ENCODE measurements at regions not wholly inside any gene's neighbourhood (a gene's known extent, or its start where the extent isn't known, plus 50 kb on each side); places are given as distances from the start of the nearest gene placed in this dataset.

- Histone ChIP-seq H3K18ac (ENCODE audit: low read length) (no peak overlapping the region), H3K36me3 (ENCODE audit: control insufficient read depth in 1 of 2, insufficient read depth in 2 of 2, low read length in 2 of 2) (no peaks in the 10 kb centered on the region), H2AFZ (ENCODE audit: insufficient read depth, low read length, poor library complexity) (no peak overlapping the region), H3K14ac (ENCODE audit: low read length) (no peak overlapping the region), H3K27ac (ENCODE audit: low read depth, low read length) (no peak overlapping the region), H3K4me1 (ENCODE audit: control insufficient read depth in 1 of 2, insufficient read depth in 2 of 2, low read length in 2 of 2) (no peaks in the 10 kb centered on the region), H2BK12ac (ENCODE audit: low read length) (no peak overlapping the region), H3K79me1 (ENCODE audit: low read length) (no peaks in the 10 kb centered on the region), H4K8ac (ENCODE audit: low read depth, low read length) (no peak overlapping the region), H3K23ac (ENCODE audit: low read length) (no peak overlapping the region), H2BK5ac (ENCODE audit: low read depth, low read length, poor library complexity) (no peak overlapping the region), H3K79me2 (ENCODE audit: control insufficient read depth, insufficient read depth, low read length, poor library complexity) (no peaks in the 10 kb centered on the region), H3K27me3 (ENCODE audit: insufficient read depth, low read length) (no peaks in the 10 kb centered on the region), H2BK120ac (ENCODE audit: insufficient read depth, low read length, poor library complexity) (no peak overlapping the region), H3K4ac (ENCODE audit: low read depth, low read length) (no peak overlapping the region), H4K91ac (ENCODE audit: low read depth, low read length) (no peak overlapping the region), H3K9ac (ENCODE audit: low read length) (no peak overlapping the region), H4K12ac (ENCODE audit: low read depth, low read length) (no peak overlapping the region), H3K4me2 (ENCODE audit: low read length) (no peak overlapping the region), H3K4me3 (ENCODE audit: low read depth, low read length) (no peak overlapping the region), H2AK5ac (ENCODE audit: low read length) (no peak overlapping the region), H3K9me3 (ENCODE audit: insufficient read depth, low read depth, low read length) (peaks cover 3% of the 10 kb centered on the region)
- WGBS (ENCODE audit: extremely low coverage, insufficient coverage, insufficient read length): no CpG with 5 or more reads among the region's 5 CpGs
- DNase-seq: no peak
Observed at GRCh38 chr5:98363157-98363556, 410.3 kb upstream of the RGMB start.

- H2AK5ac ChIP-seq (ENCODE audit: low read length): no peak overlapping the region
- H3K14ac ChIP-seq (ENCODE audit: low read length): no peak overlapping the region
- no peak overlapping the region for H2BK5ac ChIP-seq (ENCODE audit: low read depth, low read length, poor library complexity)
- H3K79me2 ChIP-seq (ENCODE audit: control insufficient read depth, insufficient read depth, low read length, poor library complexity): no peaks in the 10 kb centered on the region
- H3K23ac ChIP-seq (ENCODE audit: low read length): no peak overlapping the region
- H4K91ac ChIP-seq (ENCODE audit: low read depth, low read length): no peak overlapping the region
- H3K4me2 ChIP-seq (ENCODE audit: low read length): no peak overlapping the region
- H3K79me1 ChIP-seq (ENCODE audit: low read length): no peaks in the 10 kb centered on the region
- H4K12ac ChIP-seq (ENCODE audit: low read depth, low read length): no peak overlapping the region
- no peak overlapping the region for H3K4ac ChIP-seq (ENCODE audit: low read depth, low read length)
- no peak overlapping the region for H2BK12ac ChIP-seq (ENCODE audit: low read length)
- H3K4me3 ChIP-seq (ENCODE audit: low read depth, low read length): no peak overlapping the region
- H3K18ac ChIP-seq (ENCODE audit: low read length): no peak overlapping the region
- H4K8ac ChIP-seq (ENCODE audit: low read depth, low read length): no peak overlapping the region
- H2AFZ ChIP-seq (ENCODE audit: insufficient read depth, low read length, poor library complexity): no peak overlapping the region
- no peaks in the 10 kb centered on the region for H3K27me3 ChIP-seq (ENCODE audit: insufficient read depth, low read length)
- no peak overlapping the region for H3K27ac ChIP-seq (ENCODE audit: low read depth, low read length)
- no peaks in the 10 kb centered on the region for H3K36me3 ChIP-seq (ENCODE audit: control insufficient read depth in 1 of 2, insufficient read depth in 2 of 2, low read length in 2 of 2)
- H3K4me1 ChIP-seq (ENCODE audit: control insufficient read depth in 1 of 2, insufficient read depth in 2 of 2, low read length in 2 of 2): no peaks in the 10 kb centered on the region
- peaks cover 3% of the 10 kb centered on the region for H3K9me3 ChIP-seq (ENCODE audit: insufficient read depth, low read depth, low read length)
- H2BK120ac ChIP-seq (ENCODE audit: insufficient read depth, low read length, poor library complexity): no peak overlapping the region
- no CpG with 5 or more reads among the region's 2 CpGs for WGBS (ENCODE audit: extremely low coverage, insufficient coverage, insufficient read length)
- H3K9ac ChIP-seq (ENCODE audit: low read length): no peak overlapping the region
- no peak for DNase-seq
Observed at GRCh38 chr5:98364549-98364948, 408.9 kb upstream of the RGMB start.

- H2AFZ ChIP-seq (ENCODE audit: insufficient read depth, low read length, poor library complexity): no peak overlapping the region
- H3K79me1 ChIP-seq (ENCODE audit: low read length): no peaks in the 10 kb centered on the region
- no peak overlapping the region for H4K12ac ChIP-seq (ENCODE audit: low read depth, low read length)
- H3K14ac ChIP-seq (ENCODE audit: low read length): no peak overlapping the region
- no CpG with 5 or more reads among the region's 2 CpGs for WGBS (ENCODE audit: extremely low coverage, insufficient coverage, insufficient read length)
- H2AK5ac ChIP-seq (ENCODE audit: low read length): no peak overlapping the region
- no peak overlapping the region for H4K91ac ChIP-seq (ENCODE audit: low read depth, low read length)
- H2BK120ac ChIP-seq (ENCODE audit: insufficient read depth, low read length, poor library complexity): no peak overlapping the region
- no peaks in the 10 kb centered on the region for H3K36me3 ChIP-seq (ENCODE audit: control insufficient read depth in 1 of 2, insufficient read depth in 2 of 2, low read length in 2 of 2)
- H3K4me3 ChIP-seq (ENCODE audit: low read depth, low read length): no peak overlapping the region
- no peak overlapping the region for H2BK12ac ChIP-seq (ENCODE audit: low read length)
- DNase-seq: no peak
- no peak overlapping the region for H3K4ac ChIP-seq (ENCODE audit: low read depth, low read length)
- no peak overlapping the region for H2BK5ac ChIP-seq (ENCODE audit: low read depth, low read length, poor library complexity)
- H3K27ac ChIP-seq (ENCODE audit: low read depth, low read length): no peak overlapping the region
- H3K27me3 ChIP-seq (ENCODE audit: insufficient read depth, low read length): no peaks in the 10 kb centered on the region
- no peak overlapping the region for H3K23ac ChIP-seq (ENCODE audit: low read length)
- H3K9me3 ChIP-seq (ENCODE audit: insufficient read depth, low read depth, low read length): peaks cover 3% of the 10 kb centered on the region
- no peaks in the 10 kb centered on the region for H3K4me1 ChIP-seq (ENCODE audit: control insufficient read depth in 1 of 2, insufficient read depth in 2 of 2, low read length in 2 of 2)
- no peak overlapping the region for H3K18ac ChIP-seq (ENCODE audit: low read length)
- no peak overlapping the region for H3K4me2 ChIP-seq (ENCODE audit: low read length)
- no peak overlapping the region for H4K8ac ChIP-seq (ENCODE audit: low read depth, low read length)
- H3K79me2 ChIP-seq (ENCODE audit: control insufficient read depth, insufficient read depth, low read length, poor library complexity): no peaks in the 10 kb centered on the region
- no peak overlapping the region for H3K9ac ChIP-seq (ENCODE audit: low read length)
Observed at GRCh38 chr5:98365126-98365525, 408.3 kb upstream of the RGMB start.

GRCh38 chr5:98368141-98368540 lies 405.3 kb upstream of the RGMB start:
- no peak for DNase-seq
- H3K4me1 ChIP-seq (ENCODE audit: control insufficient read depth in 1 of 2, insufficient read depth in 2 of 2, low read length in 2 of 2): no peaks in the 10 kb centered on the region
- H3K27me3 ChIP-seq (ENCODE audit: insufficient read depth, low read length): no peaks in the 10 kb centered on the region
- H3K9me3 ChIP-seq (ENCODE audit: insufficient read depth, low read depth, low read length): no peaks in the 10 kb centered on the region
- H3K36me3 ChIP-seq (ENCODE audit: control insufficient read depth in 1 of 2, insufficient read depth in 2 of 2, low read length in 2 of 2): no peaks in the 10 kb centered on the region
- H3K4me2 ChIP-seq (ENCODE audit: low read length): no peak overlapping the region
- no peak overlapping the region for H3K27ac ChIP-seq (ENCODE audit: low read depth, low read length)
- no peaks in the 10 kb centered on the region for H3K79me1 ChIP-seq (ENCODE audit: low read length)
- no peak overlapping the region for H4K12ac ChIP-seq (ENCODE audit: low read depth, low read length)
- H4K8ac ChIP-seq (ENCODE audit: low read depth, low read length): no peak overlapping the region
- no peak overlapping the region for H3K18ac ChIP-seq (ENCODE audit: low read length)
- 100% methylated on average over 1 of the region's 1 CpG for WGBS (ENCODE audit: extremely low coverage, insufficient coverage, insufficient read length)
- no peak overlapping the region for H3K23ac ChIP-seq (ENCODE audit: low read length)
- H2AK5ac ChIP-seq (ENCODE audit: low read length): no peak overlapping the region
- H3K4ac ChIP-seq (ENCODE audit: low read depth, low read length): no peak overlapping the region
- H3K9ac ChIP-seq (ENCODE audit: low read length): no peak overlapping the region
- no peak overlapping the region for H3K4me3 ChIP-seq (ENCODE audit: low read depth, low read length)
- H2AFZ ChIP-seq (ENCODE audit: insufficient read depth, low read length, poor library complexity): no peak overlapping the region
- no peak overlapping the region for H4K91ac ChIP-seq (ENCODE audit: low read depth, low read length)
- H2BK120ac ChIP-seq (ENCODE audit: insufficient read depth, low read length, poor library complexity): no peak overlapping the region
- H3K79me2 ChIP-seq (ENCODE audit: control insufficient read depth, insufficient read depth, low read length, poor library complexity): no peaks in the 10 kb centered on the region
- no peak overlapping the region for H2BK5ac ChIP-seq (ENCODE audit: low read depth, low read length, poor library complexity)
- no peak overlapping the region for H2BK12ac ChIP-seq (ENCODE audit: low read length)
- H3K14ac ChIP-seq (ENCODE audit: low read length): no peak overlapping the region

GRCh38 chr5:98372351-98372750 lies 401.1 kb upstream of the RGMB start:
- H3K23ac ChIP-seq (ENCODE audit: low read length): no peak overlapping the region
- no peak overlapping the region for H4K12ac ChIP-seq (ENCODE audit: low read depth, low read length)
- H2BK120ac ChIP-seq (ENCODE audit: insufficient read depth, low read length, poor library complexity): no peak overlapping the region
- no peak overlapping the region for H3K4me3 ChIP-seq (ENCODE audit: low read depth, low read length)
- no peak overlapping the region for H3K9ac ChIP-seq (ENCODE audit: low read length)
- no peaks in the 10 kb centered on the region for H3K79me1 ChIP-seq (ENCODE audit: low read length)
- H2AK5ac ChIP-seq (ENCODE audit: low read length): no peak overlapping the region
- no peak overlapping the region for H3K27ac ChIP-seq (ENCODE audit: low read depth, low read length)
- no peak overlapping the region for H2BK12ac ChIP-seq (ENCODE audit: low read length)
- no peak overlapping the region for H3K14ac ChIP-seq (ENCODE audit: low read length)
- no peak for DNase-seq
- H3K79me2 ChIP-seq (ENCODE audit: control insufficient read depth, insufficient read depth, low read length, poor library complexity): no peaks in the 10 kb centered on the region
- no peak overlapping the region for H3K4me2 ChIP-seq (ENCODE audit: low read length)
- no peaks in the 10 kb centered on the region for H3K9me3 ChIP-seq (ENCODE audit: insufficient read depth, low read depth, low read length)
- no peaks in the 10 kb centered on the region for H3K36me3 ChIP-seq (ENCODE audit: control insufficient read depth in 1 of 2, insufficient read depth in 2 of 2, low read length in 2 of 2)
- no peak overlapping the region for H4K91ac ChIP-seq (ENCODE audit: low read depth, low read length)
- no peak overlapping the region for H3K18ac ChIP-seq (ENCODE audit: low read length)
- H3K27me3 ChIP-seq (ENCODE audit: insufficient read depth, low read length): no peaks in the 10 kb centered on the region
- no peak overlapping the region for H4K8ac ChIP-seq (ENCODE audit: low read depth, low read length)
- no peak overlapping the region for H2BK5ac ChIP-seq (ENCODE audit: low read depth, low read length, poor library complexity)
- no peak overlapping the region for H2AFZ ChIP-seq (ENCODE audit: insufficient read depth, low read length, poor library complexity)
- H3K4ac ChIP-seq (ENCODE audit: low read depth, low read length): no peak overlapping the region
- no peaks in the 10 kb centered on the region for H3K4me1 ChIP-seq (ENCODE audit: control insufficient read depth in 1 of 2, insufficient read depth in 2 of 2, low read length in 2 of 2)
